Transverse colon (tissue), 4 donors: ENCODE measurements at regions not wholly inside any gene's neighbourhood (a gene's known extent, or its start where the extent isn't known, plus 50 kb on each side); places are given as distances from the start of the nearest gene placed in this dataset.

Source experiments
- EP300 ChIP-seq: sonication (generic); formaldehyde crosslinking; IDR thresholded peaks from one replicate; pipeline ENCODE4 v1.6.1; 2017; ENCODE audit warnings: antibody characterized with exemption, low read depth
- POLR2A ChIP-seq: fragments of 450-650 bp; IDR thresholded peaks from one replicate; pipeline ENCODE4 v1.6.1; 2016; ENCODE audit warnings: antibody characterized with exemption, mild to moderate bottlenecking, moderate library complexity
- POLR2AphosphoS5 ChIP-seq, 3 donors: sonication (generic); formaldehyde crosslinking; IDR thresholded peaks; one replicate each; pipeline ENCODE4 v1.6.1; 2016; ENCODE audit warnings: antibody characterized with exemption in 3 of 3
- TF ChIP-seq, protein P1 (sequence below), 5 experiments: fragments of 200-600 bp in 3 of 5; fragments of 450-650 bp in 2 of 5; sonication (generic) in 3 of 5; IDR thresholded peaks; 1 replicate in 2 of 5; 2 replicates in 3 of 5; pipeline ENCODE4 v1.5.1; 2016 to 2017; ENCODE audit warnings: antibody characterized with exemption in 5 of 5, inconsistent platforms in 3 of 5, mild to moderate bottlenecking in 2 of 5, moderate library complexity in 1 of 5

DNA sequence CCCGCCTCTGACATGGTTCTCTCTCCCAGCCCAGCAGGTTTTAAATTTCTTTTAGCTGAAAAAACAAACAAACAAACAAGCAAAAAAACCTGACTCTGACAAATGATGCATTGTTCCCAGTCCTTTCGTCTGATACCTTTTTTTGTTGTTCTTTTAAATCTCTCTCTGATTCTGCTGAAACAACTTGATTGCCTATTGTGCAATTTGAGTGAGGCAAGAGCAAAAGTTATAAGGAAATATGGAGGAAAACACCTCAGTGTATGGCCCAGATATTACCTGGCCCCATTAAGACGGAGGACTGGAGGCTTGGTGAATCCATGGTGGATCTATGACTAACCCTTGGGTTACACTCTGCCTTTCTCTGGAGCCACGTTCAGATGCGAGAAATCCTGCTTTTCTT lies 164.0 kb downstream of the MELK start:
- TF ChIP-seq POLR2A (no peak), POLR2AphosphoS5 (IDR thresholded peaks at IDR 0.05) (no peak), EP300 (no peak)
- TF ChIP-seq, protein P1, sequence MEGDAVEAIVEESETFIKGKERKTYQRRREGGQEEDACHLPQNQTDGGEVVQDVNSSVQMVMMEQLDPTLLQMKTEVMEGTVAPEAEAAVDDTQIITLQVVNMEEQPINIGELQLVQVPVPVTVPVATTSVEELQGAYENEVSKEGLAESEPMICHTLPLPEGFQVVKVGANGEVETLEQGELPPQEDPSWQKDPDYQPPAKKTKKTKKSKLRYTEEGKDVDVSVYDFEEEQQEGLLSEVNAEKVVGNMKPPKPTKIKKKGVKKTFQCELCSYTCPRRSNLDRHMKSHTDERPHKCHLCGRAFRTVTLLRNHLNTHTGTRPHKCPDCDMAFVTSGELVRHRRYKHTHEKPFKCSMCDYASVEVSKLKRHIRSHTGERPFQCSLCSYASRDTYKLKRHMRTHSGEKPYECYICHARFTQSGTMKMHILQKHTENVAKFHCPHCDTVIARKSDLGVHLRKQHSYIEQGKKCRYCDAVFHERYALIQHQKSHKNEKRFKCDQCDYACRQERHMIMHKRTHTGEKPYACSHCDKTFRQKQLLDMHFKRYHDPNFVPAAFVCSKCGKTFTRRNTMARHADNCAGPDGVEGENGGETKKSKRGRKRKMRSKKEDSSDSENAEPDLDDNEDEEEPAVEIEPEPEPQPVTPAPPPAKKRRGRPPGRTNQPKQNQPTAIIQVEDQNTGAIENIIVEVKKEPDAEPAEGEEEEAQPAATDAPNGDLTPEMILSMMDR (IDR thresholded peaks at IDR 0.05), result no peak
